GM19397 (cell line): ENCODE measurements at regions not wholly inside any gene's neighbourhood (a gene's known extent, or its start where the extent isn't known, plus 50 kb on each side); places are given as distances from the start of the nearest gene placed in this dataset.
"Not testable (repeated sequence)": the region's sequence is repeated elsewhere in the genome, so short reads cannot be mapped to it uniquely, and the experiment has no call there.

Experiments
- ATAC-seq: cut with Tn5 transposase; IDR thresholded peaks from one replicate; pipeline ENCODE4 v1.9.1; 2021; ENCODE audit warnings: mild to moderate bottlenecking, moderate library complexity; ENCODE audit not compliant: unreplicated experiment

DNA sequence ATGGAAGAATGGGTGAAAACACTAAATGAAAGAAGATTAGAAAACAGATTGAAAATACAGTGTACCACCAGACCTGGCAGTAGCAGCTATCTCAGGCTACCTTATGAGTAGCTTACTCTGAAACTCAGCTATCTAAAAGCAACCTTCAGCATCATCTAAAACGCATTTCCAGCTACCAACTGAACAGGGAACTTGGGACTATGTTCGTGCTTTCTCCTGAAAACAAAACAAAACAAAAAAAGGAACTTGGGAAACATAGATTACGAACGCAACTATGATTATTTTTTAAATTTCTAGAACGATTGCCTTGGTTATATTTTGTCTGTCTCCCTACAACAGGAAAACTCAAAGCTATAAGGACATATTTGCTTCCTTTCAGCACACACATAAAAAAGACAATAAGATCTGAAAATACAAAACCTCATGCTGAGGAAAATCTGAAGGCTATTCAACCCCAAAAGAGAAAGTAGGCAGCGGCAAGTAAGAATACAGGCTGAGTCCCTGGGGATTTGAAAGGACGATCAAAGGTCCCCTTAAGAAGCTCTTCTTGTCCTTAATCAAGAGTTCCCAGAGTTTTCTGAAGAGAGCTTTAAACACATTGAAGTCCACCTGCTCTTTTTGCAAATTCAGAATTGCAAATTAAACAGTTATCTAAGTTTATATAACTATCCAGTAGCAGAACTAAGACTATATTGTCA, 53.4 kb downstream of the OR2K2 start:
- ATAC-seq: no peak

DNA sequence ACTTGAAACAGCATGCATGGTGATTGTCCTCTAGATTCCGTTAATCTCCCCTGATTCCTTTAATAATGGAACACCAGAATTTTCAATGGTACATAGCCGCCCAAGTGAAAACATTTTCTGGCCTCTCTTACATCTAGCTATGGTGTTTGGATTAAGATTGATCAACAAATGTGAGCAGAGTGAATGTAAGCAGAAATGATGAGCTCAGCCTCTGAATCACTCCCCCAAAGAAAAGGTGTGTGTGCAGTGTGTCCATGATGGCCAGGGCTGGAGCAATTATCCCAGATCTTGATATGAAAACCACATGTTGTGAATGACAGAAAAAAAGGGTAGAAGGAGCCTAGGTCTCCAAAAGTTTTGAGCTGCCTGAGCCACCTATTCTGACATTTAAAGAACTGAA, 55.3 kb downstream of the OR2K2 start:
- ATAC-seq: no peak

DNA sequence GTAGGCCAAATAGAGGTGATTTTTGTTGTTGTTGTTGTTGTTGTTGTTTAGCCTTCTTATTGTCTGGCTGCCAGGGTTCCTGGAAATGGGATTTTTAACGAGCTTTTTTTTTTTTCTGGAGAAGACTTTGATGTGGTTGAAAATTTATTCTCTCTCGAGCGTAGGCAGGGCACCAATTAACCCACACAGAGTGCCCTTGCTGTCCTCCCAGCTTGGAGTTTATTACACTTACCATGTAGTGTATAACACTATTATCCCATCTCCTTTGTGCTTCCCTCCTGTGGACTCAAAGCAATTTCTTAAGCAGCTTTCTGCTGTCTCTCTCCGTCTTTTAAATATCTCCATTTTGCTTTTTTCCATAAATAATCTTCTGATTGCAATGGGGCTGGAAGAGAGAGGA, 57.4 kb downstream of the OR2K2 start:
- ATAC-seq: no peak

DNA sequence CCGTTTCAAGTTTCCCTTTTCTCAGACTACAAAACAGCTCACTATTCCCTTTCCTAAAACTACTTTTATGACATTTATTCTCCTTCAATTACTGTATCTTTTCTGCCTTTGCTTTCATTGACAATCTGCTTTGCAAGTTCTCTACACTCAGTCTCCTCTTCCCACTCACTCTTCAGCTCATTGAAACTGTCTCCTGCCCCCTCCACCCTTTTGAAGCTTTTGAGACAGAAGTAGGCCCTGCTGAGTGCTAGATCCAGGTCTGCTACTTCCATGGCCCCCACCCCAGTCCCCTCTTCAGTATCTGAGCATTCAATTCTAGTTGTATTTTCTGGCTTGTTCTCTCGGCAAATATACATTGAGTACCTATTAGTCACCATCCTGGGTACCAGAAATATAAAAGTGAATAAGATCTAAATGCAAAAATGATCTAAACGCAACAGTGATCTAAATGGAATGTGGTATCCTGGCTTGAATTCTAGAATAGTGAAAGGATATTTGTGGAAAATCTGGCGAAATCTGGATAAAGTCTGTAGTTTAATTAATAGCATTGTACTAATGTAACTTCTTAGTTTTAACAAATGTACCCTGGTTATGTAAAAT, 58.4 kb downstream of the OR2K2 start:
- ATAC-seq: no peak

DNA sequence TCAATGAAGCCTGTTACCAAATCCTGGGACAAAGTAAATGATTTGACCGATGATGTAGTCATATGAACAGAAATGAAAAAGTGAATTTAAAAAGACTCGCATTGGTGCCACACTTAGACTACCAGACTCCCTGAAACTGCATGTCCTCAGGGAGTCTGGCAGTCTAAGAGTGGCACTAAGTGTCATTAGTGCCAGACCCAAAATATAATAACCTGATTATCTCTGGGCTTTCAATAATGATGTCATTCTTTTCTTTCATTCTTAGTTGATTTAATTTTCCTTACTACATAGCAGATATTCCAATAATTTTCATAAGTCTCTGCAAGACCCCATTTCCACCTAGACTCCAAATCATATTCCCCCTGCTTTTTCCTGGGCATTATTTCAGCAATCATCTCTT, 59.0 kb downstream of the OR2K2 start:
- no peak for ATAC-seq

DNA sequence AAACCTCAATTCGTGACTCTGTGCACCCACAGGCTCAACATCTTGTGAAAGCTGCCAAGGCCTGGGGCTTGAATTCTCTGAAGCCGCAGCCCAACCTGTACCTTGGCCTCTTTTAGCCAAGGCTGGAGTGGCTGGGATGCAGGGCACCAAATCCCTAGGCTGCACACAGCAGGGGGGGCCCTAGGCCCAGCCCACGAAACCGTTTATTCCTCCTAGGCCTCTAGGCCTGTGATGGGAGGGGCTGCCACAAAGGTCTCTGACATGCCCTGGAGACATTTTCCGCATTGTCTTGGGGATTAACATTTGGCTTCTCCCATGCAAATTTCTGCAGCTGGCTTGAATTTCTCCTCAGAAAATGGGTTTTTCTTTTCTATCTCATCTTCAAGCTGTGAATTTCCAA, 64.0 kb downstream of the OR2K2 start:
- ATAC-seq: not testable (repeated sequence)

DNA sequence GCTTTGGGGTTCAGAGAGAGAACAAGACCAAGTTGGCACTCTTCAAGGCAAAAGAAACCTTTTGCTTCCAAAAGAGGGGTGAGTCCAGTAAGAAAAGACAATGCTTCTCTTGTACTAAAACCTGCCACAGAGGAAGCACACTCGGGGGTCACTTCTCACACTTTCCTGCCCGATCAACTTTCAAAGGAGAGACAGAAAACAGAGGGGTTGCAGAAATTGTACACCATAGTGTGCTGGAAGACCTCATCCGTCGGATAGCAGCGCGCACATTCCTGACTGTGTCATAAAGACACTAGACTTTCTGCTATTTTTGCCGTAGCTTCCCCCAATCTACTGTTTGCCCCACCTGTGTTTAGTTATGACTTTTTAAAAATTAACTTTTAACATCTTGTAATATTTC, 66.9 kb downstream of the OR2K2 start:
- no peak for ATAC-seq

DNA sequence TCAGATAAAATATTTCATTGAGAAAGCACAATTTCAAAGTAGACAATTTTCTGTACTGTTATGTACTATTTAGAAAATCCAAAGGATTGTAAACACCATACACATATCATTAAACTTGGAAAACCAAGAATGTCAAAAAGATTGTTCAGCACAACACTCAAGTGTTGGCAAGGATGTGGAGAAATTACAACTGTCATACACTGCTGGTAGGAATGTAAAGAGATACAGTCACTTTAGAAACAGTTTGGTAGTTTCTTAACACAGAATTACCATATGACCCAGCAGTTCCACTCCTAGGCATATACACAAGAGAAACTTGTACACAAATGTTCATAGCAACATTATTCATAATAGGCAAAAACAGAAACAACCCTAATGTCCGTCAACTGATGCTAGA, 71.2 kb downstream of the OR2K2 start:
- no peak for ATAC-seq

DNA sequence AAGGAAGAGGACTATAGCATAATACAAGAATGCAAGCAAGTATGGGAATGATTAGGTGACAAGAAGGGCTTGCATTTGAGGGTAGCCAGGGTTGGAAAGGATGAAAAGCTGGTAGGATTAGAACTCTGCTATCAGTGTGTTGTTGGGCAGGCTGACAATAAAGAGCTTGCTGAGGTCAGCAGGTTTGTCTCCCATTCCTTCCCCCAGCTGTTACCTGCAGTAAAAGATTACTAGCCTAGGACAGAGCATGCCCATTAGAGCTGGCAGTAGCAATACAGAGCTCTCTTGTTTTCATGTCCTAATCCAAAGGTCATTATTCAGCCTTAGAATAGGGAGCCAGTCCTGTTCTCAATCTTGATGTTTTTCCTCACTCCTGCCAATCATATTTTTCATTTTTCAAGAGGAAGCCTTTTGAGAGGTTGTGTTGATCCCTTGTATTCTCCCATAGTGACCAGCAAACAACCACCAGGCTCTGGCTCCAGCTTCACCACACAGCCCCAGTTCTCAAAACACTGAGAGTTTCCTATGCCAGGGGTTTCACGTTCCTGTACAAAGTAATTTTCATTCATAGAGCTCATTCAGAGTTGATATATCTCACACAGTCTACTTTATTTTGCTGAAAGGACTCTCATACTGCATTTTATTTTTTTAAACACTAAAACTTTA, 71.7 kb downstream of the OR2K2 start:
- no peak for ATAC-seq

DNA sequence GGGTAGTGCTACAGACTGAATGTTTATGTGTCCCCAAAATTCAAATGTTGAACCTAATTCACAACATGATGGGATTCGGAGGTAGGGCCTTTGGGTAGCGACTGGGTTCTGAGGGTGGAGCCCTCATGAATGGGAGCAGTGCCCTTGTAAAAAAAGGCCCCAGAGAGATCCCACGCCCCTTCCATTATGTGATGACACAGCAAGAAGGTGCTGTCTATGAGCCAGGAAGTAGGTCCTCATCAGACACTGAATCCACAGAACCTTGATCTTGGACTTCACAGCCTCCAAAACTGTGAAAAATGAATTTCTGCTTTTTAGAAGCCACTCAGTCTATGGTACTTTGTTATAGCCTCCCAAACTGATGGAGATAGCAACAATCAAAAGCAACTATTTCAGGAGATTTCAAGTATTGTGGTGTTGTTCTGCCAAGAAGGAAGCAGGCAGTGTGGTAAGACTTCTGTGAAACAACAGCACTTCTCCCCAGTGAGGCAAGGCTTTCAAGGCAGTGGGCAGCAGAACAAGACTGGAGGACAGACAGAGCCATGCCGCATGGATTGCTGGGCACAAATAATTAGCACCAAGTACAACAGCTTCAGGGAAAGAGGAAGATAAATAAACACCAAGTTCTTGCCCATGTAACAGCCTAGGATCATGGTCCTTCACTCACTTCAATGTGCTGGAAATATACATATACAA, 76.1 kb downstream of the OR2K2 start:
- ATAC-seq: no peak

DNA sequence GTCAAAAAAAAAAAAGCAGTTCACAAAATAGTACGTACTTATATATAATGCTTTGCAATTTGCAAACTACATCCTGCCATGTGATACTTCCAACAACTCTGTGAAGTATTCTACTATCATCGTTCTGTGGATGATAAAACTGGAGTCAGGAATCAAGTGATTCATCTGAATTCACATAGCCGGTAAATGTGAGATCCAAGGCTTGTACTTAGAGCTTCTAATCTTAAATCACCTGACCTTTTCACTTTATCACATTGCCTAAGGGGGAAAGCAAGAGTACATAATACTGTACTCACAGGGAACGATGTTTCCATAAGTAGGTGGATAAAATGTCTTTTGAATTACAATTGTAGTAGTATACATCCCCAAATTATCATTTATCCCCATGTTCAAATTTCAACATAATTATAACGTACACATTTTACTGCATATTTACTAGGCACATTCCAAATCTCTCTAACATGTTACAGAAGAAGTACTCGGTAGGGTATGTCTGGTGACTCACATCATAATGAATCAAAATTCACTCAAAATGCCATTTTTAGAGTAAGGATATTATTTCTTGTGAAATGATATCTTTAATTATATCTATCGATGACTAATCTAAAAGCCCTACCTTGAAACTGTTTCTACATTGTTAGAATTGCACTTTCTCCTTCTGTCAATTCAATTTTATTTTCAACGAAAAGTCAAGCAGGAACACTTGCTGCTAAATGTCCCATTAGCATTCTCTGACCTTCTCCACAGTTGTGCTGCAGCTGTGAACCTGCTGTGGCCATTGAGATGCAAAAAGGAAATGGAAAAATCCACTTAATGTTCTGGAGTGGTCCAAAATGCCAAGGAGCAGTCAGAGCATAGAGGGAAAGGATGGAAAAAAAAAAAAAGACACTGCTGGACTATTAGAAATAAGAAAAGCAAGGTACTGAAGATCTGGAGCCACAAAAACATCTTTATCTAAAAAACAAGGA, 78.9 kb downstream of the OR2K2 start:
- no peak for ATAC-seq

DNA sequence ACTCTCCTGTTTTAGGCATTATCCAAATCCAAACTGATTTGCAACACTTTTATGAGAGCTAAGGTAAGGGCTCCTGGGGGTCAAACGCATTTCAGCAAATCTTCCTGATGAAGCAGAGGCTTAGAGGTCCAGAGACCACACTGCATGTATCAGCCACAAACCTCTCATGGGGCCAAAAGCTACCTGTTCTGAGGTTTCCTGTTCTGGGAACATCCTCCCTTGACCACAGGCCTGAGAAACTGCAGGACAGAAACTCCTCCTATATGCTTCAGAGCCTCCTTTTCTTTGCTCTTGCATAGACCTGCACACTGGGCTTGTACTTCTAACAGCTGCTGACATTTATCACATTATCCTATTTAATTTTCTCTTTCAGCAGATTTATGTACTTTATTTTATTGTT, 92.6 kb downstream of the OR2K2 start:
- ATAC-seq: no peak

DNA sequence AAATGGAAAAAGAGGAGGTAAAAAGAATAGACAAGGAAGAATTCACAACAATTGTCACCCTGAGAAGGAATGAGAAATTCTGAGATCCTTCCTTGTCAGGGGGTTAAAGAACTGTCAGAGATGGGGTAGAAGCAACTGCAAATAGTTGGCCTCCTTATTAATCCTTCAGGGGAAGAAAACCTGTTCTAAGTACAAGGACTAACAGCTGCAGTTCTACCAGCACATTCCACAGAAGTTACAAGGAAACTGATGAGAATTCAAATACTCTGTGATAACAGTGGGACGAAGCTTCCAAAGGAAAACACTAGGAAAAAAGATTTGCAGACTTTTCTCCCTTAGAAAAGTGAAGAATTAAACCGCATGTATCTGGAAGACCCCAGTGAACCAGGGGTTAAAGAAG, 93.7 kb downstream of the OR2K2 start:
- no peak for ATAC-seq

DNA sequence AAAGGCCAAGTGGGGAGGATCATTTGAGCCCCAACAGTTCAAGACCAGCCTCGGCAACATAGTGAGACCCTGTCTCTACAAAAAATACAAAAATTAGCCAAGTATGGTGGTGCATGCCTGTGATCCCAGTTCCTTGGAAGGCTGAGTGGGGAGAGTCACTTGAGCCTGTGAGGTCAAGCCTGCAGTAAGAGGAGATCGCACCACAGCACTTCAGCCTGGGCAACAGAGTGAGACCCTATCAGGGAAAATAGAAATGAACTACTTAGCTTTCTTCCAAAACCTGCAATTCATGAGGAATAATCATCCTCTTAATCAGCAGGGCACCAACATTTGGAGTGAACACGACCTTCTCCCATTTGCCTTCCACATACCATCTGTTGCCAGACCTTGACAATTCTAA, 96.1 kb downstream of the OR2K2 start:
- ATAC-seq: no peak

DNA sequence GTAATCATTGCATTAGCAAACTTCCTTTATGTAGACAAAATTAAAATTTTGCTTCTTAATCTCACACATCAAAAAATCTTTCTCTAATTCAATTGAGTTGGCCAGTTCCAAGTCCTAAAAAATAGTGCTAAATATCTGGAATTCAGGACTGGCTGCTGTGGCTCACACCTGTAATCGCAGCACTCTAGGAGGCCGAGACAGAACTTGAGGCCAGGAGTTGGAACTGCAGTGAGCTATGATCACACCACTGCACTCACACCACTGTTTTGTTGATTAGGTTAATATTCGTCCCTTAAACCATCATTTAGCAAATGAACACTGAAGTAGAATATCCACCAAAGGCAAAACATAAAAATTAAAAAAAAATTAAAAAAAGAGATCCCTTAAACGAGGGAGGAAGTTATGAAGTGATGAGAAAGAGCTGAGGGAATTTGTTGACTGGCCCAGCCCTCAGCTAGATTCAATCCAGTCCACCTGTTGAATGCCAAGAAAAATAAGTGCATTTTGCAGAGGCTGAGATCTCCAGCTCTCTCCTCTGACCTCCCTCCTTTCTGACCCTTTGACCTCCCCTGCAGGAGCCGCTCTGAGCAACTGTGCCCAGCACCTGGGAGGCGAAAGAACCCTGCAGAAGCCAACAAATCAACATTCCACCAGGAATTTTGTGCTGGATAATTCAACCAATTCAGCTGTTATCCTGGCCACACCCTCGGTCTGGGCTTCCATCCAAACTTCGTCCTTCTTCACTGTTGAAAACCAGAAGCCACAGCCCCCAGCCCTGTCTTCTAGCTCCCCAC, 96.8 kb downstream of the OR2K2 start:
- ATAC-seq: no peak

DNA sequence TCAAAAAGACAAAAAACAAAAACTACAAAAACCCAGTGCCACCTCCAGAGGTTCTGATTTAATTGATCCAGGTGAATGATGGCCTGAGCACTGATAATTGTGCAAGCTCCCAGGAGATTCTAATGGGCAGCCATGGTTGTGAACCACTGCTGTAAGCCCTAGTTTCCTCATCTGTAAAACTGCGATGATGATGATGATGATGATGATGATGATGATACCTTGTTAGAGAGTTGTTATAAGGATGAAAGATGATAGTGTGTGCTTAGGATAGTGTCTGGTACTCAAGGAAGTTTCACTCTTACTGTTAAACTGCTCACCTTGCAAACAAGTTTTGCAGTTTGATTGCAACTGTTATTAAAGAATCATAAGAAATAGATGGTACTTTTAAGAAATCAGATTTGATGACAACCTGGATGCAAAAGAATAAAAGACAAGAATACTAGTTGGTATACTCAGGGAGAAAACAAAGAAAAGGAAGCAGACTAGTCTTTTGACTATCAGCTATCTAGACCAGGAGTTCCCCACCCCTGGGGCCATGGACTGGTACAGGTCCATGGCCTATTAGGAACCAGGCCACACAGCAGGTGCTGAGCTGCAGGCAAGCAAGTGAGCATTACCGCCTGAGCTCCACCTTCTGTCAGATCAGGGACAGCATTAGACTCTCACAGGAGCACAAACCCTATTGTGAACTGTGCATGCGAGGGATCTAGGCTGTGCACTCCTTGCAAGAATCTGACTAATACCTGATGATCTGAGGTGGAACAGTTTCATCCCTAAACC, 98.0 kb downstream of the OR2K2 start:
- ATAC-seq: no peak

DNA sequence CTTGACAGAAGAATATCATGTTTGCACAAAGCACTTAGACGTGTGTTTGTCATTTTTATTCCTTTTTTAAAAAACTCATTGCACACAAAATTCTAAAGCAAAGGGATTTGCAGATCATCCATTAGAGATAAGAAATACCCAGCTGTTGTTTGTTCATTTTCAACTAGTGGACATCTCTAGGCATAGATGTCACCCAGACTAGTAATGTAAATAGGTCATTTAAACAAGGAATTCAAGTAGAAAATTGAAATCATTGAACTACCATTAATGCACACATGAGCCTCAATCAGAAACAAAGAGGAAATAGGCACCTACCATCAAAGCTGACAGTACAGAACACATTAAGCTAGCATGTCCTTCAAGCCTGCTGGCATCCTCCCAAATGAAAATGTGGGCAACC, 107.3 kb downstream of the OR2K2 start:
- ATAC-seq: no peak

DNA sequence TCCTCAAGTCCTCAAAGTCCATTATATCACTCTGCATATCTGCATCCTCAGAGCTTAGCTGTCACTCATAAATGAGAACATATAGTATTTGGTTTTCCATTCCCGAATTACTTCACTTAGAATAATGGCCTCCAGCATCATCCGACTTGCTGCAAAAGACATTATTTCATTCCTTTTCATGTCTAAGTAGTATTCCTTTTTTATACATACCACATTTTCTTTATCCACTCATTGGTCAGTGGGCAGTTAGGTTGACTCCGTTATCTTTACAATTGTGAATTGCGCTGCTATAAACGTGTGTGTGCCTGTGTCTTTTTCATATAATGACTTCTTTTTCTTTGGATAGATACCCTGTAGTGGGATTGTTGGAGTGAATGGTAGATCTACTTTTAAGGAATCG, 117.2 kb downstream of the OR2K2 start:
- ATAC-seq: no peak

DNA sequence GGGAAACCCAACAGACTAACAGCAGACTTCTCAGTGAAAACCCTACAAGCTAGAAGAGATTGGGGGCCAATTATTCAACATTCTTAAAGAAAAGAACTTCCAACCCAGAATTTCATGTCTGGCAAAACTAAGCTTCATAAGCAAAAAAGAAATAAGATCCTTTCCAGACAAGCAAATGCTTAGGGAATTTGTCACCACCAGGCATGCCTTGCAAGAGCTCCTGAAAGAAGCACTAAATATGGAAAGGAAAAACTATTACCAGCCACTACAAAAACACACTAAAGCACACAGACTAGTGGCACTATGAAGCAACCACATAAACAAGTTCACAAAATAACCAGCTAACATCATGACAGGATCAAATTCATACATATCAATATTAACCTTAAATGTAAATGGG, 131.1 kb downstream of the OR2K2 start:
- no peak for ATAC-seq
